WTC11 (cell line): ENCODE measurements at regions not wholly inside any gene's neighbourhood (a gene's known extent, or its start where the extent isn't known, plus 50 kb on each side); places are given as distances from the start of the nearest gene placed in this dataset.

Experiments
- ATAC-seq: fragments of 200-7000 bp; cut with Tn5 transposase; 2 replicates; pipeline ENCODE4 v1.10.0; 2021; ENCODE audit warnings: mild to moderate bottlenecking, moderate library complexity
- CTCF ChIA-PET: fragments of 300-600 bp; sonication (Branson Sonifier 250); formaldehyde crosslinking; loops from one replicate; lab custom pipeline; 2021; ENCODE audit warnings: antibody characterized with exemption; lab: Charles Lee
- POLR2A ChIA-PET: fragments of 350-600 bp; sonication (Branson Sonifier 250); formaldehyde crosslinking; loops from one replicate; lab custom pipeline; 2021; ENCODE audit warnings: antibody characterized with exemption; lab: Charles Lee
- DNase-seq: peaks from one replicate; pipeline ENCODE4 v3.0.0; 2021; ENCODE audit warnings: low spot score
- H3K27ac Mint-ChIP-seq: 2 replicates; pipeline ENCODE4 v1.8.0; 2021; ENCODE audit warnings: mixed read lengths
- H3K27me3 Mint-ChIP-seq: 2 replicates; pipeline ENCODE4 v1.8.0; 2021; ENCODE audit warnings: low read depth, mild to moderate bottlenecking, moderate library complexity, mixed read lengths
- H3K36me3 Mint-ChIP-seq: 2 replicates; pipeline ENCODE4 v1.8.0; 2021; ENCODE audit warnings: mixed read lengths
- H3K4me1 Mint-ChIP-seq: 2 replicates; pipeline ENCODE4 v1.8.0; 2022; ENCODE audit warnings: mixed read lengths
- H3K4me3 Mint-ChIP-seq: 2 replicates; pipeline ENCODE4 v1.8.0; 2021; ENCODE audit warnings: mild to moderate bottlenecking, moderate library complexity, mixed read lengths
- H3K9me3 Mint-ChIP-seq: 2 replicates; pipeline ENCODE4 v1.8.0; 2021; ENCODE audit warnings: mixed read lengths
- ATF3 ChIP-seq: sonication (generic); formaldehyde crosslinking; conservative IDR thresholded peaks from 2 replicates; pipeline ENCODE4 v1.8.1; 2022; ENCODE audit warnings: mild to moderate bottlenecking, missing genetic modification reagents
- CDX4 ChIP-seq: fragments of 250-450 bp; sonication (Bioruptor Pico); IDR thresholded peaks from 2 replicates; pipeline ENCODE4 v1.9.0; 2021; ENCODE audit warnings: moderate library complexity, mild to moderate bottlenecking, inconsistent platforms, borderline replicate concordance
- E2F1 ChIP-seq: sonication (generic); formaldehyde crosslinking; IDR thresholded peaks from 2 replicates; pipeline ENCODE4 v1.8.0; 2022; ENCODE audit warnings: mild to moderate bottlenecking, missing genetic modification reagents
- ELF4 ChIP-seq: sonication (generic); formaldehyde crosslinking; IDR thresholded peaks from 2 replicates; pipeline ENCODE4 v1.8.1; 2022; ENCODE audit warnings: low read depth, mild to moderate bottlenecking, moderate library complexity, missing genetic modification reagents
- EMX1 ChIP-seq: fragments of 250-450 bp; sonication (Bioruptor Pico); IDR thresholded peaks from 2 replicates; pipeline ENCODE4 v1.8.0; 2021; ENCODE audit warnings: mild to moderate bottlenecking
- ESRRA ChIP-seq: sonication (generic); formaldehyde crosslinking; IDR thresholded peaks from 2 replicates; pipeline ENCODE4 v1.8.1; 2022; ENCODE audit warnings: mild to moderate bottlenecking, missing genetic modification reagents, borderline replicate concordance
- ETV6 ChIP-seq: sonication (generic); formaldehyde crosslinking; IDR thresholded peaks from 2 replicates; pipeline ENCODE4 v1.8.1; 2022; ENCODE audit warnings: mild to moderate bottlenecking, missing genetic modification reagents
- HMGA2 ChIP-seq: fragments of 250-450 bp; sonication (Bioruptor Pico); IDR thresholded peaks from 2 replicates; pipeline ENCODE4 v1.4.0; 2021; ENCODE audit warnings: mild to moderate bottlenecking, moderate library complexity
- HMGXB4 ChIP-seq: sonication (generic); formaldehyde crosslinking; IDR thresholded peaks from 2 replicates; pipeline ENCODE4 v1.8.1; 2023; ENCODE audit warnings: mild to moderate bottlenecking, moderate library complexity, missing genetic modification reagents
- IRF1 ChIP-seq: sonication (generic); formaldehyde crosslinking; IDR thresholded peaks from 2 replicates; pipeline ENCODE4 v1.8.0; 2023; ENCODE audit warnings: missing genetic modification reagents
- IRF2 ChIP-seq: sonication (generic); formaldehyde crosslinking; IDR thresholded peaks from 2 replicates; pipeline ENCODE4 v1.8.0; 2022; ENCODE audit warnings: low read depth, missing genetic modification reagents, borderline replicate concordance
- MXD4 ChIP-seq: fragments of 250-450 bp; sonication (Bioruptor Pico); IDR thresholded peaks from 2 replicates; pipeline ENCODE4 v1.8.0; 2021; ENCODE audit warnings: mild to moderate bottlenecking, moderate library complexity, borderline replicate concordance
- SMAD4 ChIP-seq: sonication (generic); formaldehyde crosslinking; IDR thresholded peaks from 2 replicates; pipeline ENCODE4 v1.8.0; 2022; ENCODE audit warnings: mild to moderate bottlenecking, missing genetic modification reagents
- ZNF219 ChIP-seq: sonication (generic); formaldehyde crosslinking; IDR thresholded peaks from 2 replicates; pipeline ENCODE4 v1.8.0; 2023; ENCODE audit warnings: missing genetic modification reagents, mild to moderate bottlenecking, borderline replicate concordance
- ZNF263 ChIP-seq: sonication (generic); formaldehyde crosslinking; IDR thresholded peaks from 2 replicates; pipeline ENCODE4 v1.8.1; 2022; ENCODE audit warnings: low read depth, mild to moderate bottlenecking, moderate library complexity, missing genetic modification reagents
- ZNF396 ChIP-seq: fragments of 250-450 bp; sonication (Bioruptor Pico); IDR thresholded peaks from 2 replicates; pipeline ENCODE4 v1.8.0; 2021; ENCODE audit warnings: mild to moderate bottlenecking, moderate library complexity, borderline replicate concordance

GRCh38 chr1:34682452-34683223 is 72.2 kb upstream of the GJB5 start:
- peaks cover 33% of the 10 kb centered on the region for H3K9me3 Mint-ChIP-seq
- no peak overlapping the region for H3K27ac Mint-ChIP-seq
- no peak for TF ChIP-seq ZNF219 (CRISPR knock-in tag)
- no peak for TF ChIP-seq ETV6
- no peak for TF ChIP-seq ZNF263 (CRISPR knock-in tag)

GRCh38 chr1:34683616-34684015 is 71.2 kb upstream of the GJB5 start:
- ATAC-seq (no peak), DNase-seq (no peak)
- ChIA-PET POLR2A (no interaction called here), CTCF (interaction anchor here (0.8 to 3.9 kb wide), 7 partner anchors 52 to 264 kb away, joined by 3 to 29 read pairs (median 3); partner anchors contain the start of genes GJB5 and SMIM12)
- Mint-ChIP-seq H3K4me1 (peaks cover 21% of the 10 kb centered on the region), H3K27ac (no peak overlapping the region), H3K36me3 (peaks cover 12% of the 10 kb centered on the region), H3K27me3 (peaks cover 8% of the 10 kb centered on the region), H3K9me3 (peaks cover 24% of the 10 kb centered on the region), H3K4me3 (no peak overlapping the region)
- no peak for TF ChIP-seq HMGXB4 (CRISPR knock-in tag)
- no peak for TF ChIP-seq ELF4 (CRISPR knock-in tag)
- no peak for TF ChIP-seq HMGA2 (CRISPR knock-in tag)
- no peak for TF ChIP-seq IRF2 (CRISPR knock-in tag)
- TF ChIP-seq E2F1 (CRISPR knock-in tag), result no peak
- TF ChIP-seq CDX4 (CRISPR knock-in tag), result no peak
- no peak for TF ChIP-seq SMAD4 (CRISPR knock-in tag)
- no peak for TF ChIP-seq IRF1
- TF ChIP-seq MXD4 (CRISPR knock-in tag), result no peak
- no peak for TF ChIP-seq ATF3

More at GRCh38 chr1:34682452-34683223, 72.2 kb upstream of the GJB5 start:
- Mint-ChIP-seq H3K27me3 (peaks cover 8% of the 10 kb centered on the region), H3K36me3 (peaks cover 21% of the 10 kb centered on the region), H3K4me1 (peaks cover 19% of the 10 kb centered on the region), H3K4me3 (no peak overlapping the region)
- DNase-seq, result no peak
- no peak for ATAC-seq
- ChIA-PET POLR2A (no interaction called here), CTCF (interaction anchor here (1.8 to 3.9 kb wide), 2 partner anchors 60 to 104 kb away, joined by 4 to 29 read pairs; no protein-coding TSS in a partner anchor)

GRCh38 chr1:34684266-34684665 is 70.6 kb upstream of the GJB5 start:
- Mint-ChIP-seq H3K36me3 (peaks cover 6% of the 10 kb centered on the region), H3K4me1 (peaks cover 21% of the 10 kb centered on the region), H3K27ac (peak overlapping the region; percentile 50), H3K4me3 (peak overlapping the region; percentile 29; the same call in 1 of the 2 replicates), H3K27me3 (peaks cover 2% of the 10 kb centered on the region), H3K9me3 (peaks cover 18% of the 10 kb centered on the region)
- ChIA-PET POLR2A (no interaction called here), CTCF (interaction anchor here (0.6 to 3.9 kb wide), 9 partner anchors 12 to 265 kb away, joined by 3 to 29 read pairs (median 3); partner anchors contain the start of genes GJB5 and SMIM12)
- TF ChIP-seq EMX1 (CRISPR knock-in tag) (no peak), ZNF396 (CRISPR knock-in tag) (no peak), ESRRA (no peak), ZNF263 (CRISPR knock-in tag) (no peak)
- DNase-seq, result peak; percentile 24
- ATAC-seq, result peak; percentile 86
